ENCODE measurements at regions not wholly inside any gene's neighbourhood (a gene's known extent, or its start where the extent isn't known, plus 50 kb on each side); places are given as distances from the start of the nearest gene placed in this dataset.

DNA sequence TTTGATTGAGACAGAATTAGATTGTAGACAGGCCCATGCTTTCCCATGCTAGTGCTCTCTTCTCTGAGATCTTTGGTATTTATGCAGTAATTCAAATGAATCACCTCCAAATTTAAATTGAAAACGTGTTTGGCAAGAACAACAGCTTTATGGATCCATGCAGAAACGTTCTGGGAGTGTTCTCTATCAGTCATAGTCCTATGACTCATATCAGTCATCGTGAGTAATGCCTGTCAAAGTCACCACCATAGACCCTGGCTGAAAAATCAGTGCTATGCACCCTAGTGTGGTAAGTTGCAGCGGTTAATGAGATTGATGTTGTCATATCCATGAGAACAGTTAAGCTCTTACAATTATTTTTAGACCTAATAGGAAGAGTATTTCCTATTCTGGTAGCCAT, 90.1 kb upstream of the FOXG1 start:
- Mint-ChIP-seq H3K4me1 (no peaks in the 10 kb centered on the region), H3K4me3 (no peak overlapping the region), H3K27ac (no peak overlapping the region), H3K9me3 (no peaks in the 10 kb centered on the region), H3K36me3 (no peaks in the 10 kb centered on the region), H3K27me3 (no peaks in the 10 kb centered on the region)
- ATAC-seq (ENCODE audit: low read depth in 2 of 2) (no peak), DNase-seq (no peak)

DNA sequence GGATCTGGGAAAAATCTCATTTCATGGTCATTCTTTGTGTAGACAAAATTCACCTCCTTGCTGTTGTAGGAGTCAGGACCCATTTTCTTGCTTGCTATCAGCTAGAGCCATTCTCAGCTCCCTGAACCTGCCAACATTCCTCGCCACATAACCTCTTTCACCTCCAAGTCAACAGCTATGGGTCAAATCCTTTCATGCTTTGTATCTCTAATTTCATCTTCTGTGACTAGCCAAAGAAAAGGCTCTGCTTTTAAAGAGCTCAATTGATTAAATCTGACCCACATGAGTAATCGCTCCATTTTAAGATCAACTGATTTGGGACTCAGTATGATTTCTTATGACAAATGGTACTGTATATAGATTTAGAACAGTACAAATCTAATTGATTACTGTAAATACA, 89.2 kb upstream of the FOXG1 start:
- no peaks in the 10 kb centered on the region for H3K27me3 Mint-ChIP-seq
- H3K4me1 Mint-ChIP-seq, result no peaks in the 10 kb centered on the region
- H3K4me3 Mint-ChIP-seq, result no peak overlapping the region
- ATAC-seq (ENCODE audit: low read depth in 2 of 2), result no peak
- H3K27ac Mint-ChIP-seq, result no peak overlapping the region
- no peak for DNase-seq
- H3K9me3 Mint-ChIP-seq, result no peaks in the 10 kb centered on the region
- no peaks in the 10 kb centered on the region for H3K36me3 Mint-ChIP-seq

DNA sequence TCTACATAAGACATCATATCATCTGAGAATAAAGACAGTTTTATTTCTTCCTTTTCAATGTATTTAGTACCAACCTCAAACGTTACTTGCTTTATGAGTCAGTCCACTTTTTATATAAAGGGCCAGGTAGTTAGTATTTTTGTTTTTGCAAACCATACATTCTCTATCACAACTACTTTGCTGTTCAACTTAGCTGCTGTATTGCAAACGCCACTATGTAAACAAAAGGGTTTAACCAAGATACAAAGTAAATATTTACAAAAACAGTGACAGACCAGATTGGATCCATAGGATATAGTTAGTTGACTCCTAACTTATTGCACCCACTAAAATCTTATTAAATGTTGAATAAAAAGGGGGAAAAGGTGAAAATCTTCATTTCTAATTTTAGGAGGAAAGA, 87.7 kb upstream of the FOXG1 start:
- Mint-ChIP-seq H3K36me3 (no peaks in the 10 kb centered on the region), H3K27me3 (no peaks in the 10 kb centered on the region), H3K9me3 (peaks cover 0 to 2% (median 0%) of the 10 kb centered on the region in 7 donors), H3K4me1 (no peaks in the 10 kb centered on the region), H3K27ac (no peak overlapping the region), H3K4me3 (no peak overlapping the region)
- ATAC-seq (ENCODE audit: low read depth in 2 of 2) (no peak), DNase-seq (no peak)

DNA sequence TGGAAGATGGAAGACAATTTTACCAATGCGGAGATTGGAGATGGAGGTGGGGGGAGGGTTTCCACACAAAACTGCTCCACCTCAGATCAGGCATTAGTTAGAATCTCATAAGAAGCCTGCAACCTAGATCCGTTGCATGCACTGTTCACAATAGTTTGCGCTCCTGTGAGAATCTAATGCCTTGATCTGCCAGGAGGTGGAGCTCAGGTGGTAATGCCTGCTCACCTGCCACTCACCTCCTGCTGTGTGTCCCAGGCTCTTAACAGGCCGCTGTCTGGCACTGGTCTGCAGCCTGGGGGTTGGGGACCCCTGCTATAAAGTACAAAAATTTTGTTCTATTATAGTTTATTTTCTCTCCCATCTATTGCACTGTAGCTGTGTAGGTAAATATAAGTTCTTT, 84.9 kb upstream of the FOXG1 start:
- Mint-ChIP-seq H3K4me1 (no peaks in the 10 kb centered on the region), H3K36me3 (no peaks in the 10 kb centered on the region), H3K4me3 (no peak overlapping the region), H3K9me3 (peaks cover 0 to 8% (median 0%) of the 10 kb centered on the region in 7 donors), H3K27ac (no peak overlapping the region), H3K27me3 (no peaks in the 10 kb centered on the region)
- no peak for ATAC-seq (ENCODE audit: low read depth in 2 of 2)
- no peak for DNase-seq

DNA sequence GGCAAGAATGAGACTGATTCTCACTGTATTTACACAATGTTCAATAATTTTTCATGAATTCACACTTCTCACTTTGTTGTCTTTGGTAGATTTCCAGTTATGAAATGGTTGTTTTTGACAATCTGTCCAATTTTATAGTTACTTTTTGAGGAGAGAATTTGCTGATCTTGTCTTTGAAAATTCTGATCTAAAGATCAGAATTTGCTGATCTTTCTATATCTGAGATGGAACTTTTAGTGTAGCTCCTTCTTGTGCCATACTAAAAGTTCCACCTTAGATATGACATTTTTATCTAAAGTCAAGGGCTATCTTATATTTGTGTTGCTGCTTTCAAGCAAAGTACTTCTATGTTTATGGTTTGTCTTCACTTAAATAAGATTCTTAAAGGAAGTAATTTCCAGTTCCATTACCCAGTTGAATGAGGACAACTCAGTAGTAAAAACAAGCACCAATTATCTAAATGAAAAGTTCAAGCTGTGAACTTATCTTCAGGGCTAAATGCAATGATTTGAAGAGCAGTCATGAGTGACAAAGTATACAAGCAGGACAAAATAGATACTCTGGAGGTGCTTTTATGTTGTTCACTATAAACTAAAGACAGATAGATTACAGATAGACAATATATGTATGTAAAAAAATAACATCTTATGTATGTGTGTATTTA, 76.4 kb upstream of the FOXG1 start:
- Mint-ChIP-seq H3K4me1 (no peaks in the 10 kb centered on the region), H3K27ac (no peak overlapping the region), H3K36me3 (no peaks in the 10 kb centered on the region), H3K9me3 (peaks cover 0 to 5% (median 0%) of the 10 kb centered on the region in 7 donors), H3K27me3 (no peaks in the 10 kb centered on the region), H3K4me3 (no peak overlapping the region)
- DNase-seq (no peak), ATAC-seq (ENCODE audit: low read depth in 2 of 2) (no peak)

DNA sequence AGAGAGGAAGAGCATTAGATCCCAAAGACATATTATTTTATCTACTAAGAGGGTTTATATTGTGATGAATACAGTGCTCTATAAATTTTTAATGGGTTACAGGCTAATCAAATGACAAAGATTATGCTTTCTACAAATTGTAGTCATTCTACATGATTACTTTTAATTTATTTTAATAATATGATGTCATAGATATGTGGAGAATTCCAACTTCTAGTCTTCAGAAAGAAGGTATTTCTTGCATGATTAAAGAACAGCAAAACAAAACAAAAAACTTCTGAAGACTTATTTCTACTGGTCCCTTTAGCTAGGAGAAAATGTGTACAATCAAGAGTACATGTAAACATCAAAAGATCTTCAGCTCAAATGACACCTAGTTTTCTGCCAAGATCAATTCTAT, 71.5 kb upstream of the FOXG1 start:
- no peaks in the 10 kb centered on the region for H3K36me3 Mint-ChIP-seq
- H3K4me1 Mint-ChIP-seq, result no peaks in the 10 kb centered on the region
- no peak overlapping the region for H3K4me3 Mint-ChIP-seq
- no peak overlapping the region for H3K27ac Mint-ChIP-seq
- ATAC-seq (ENCODE audit: low read depth in 2 of 2), result no peak
- H3K9me3 Mint-ChIP-seq, result peaks cover 0 to 6% (median 0%) of the 10 kb centered on the region in 7 donors
- H3K27me3 Mint-ChIP-seq, result no peaks in the 10 kb centered on the region
- DNase-seq, result no peak

DNA sequence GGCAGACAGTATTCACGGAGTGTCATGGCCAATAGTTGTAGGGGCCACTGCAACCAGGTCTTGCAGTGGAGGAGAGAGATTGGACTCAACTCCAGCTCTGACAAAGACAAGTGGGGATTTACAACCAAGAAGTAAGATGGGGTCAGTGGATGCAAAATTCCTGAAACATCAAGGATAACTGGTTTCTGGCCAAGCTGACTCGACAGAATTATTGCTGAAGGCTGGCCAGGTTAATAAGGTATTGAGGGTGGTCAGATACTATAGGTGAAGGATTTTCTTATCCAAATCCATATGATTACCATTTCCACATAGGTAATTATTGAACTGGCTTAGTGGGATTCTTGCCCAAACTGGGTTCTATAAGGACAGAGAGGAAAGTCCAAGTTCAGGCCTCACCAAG, 64.9 kb upstream of the FOXG1 start:
- no peak overlapping the region for H3K4me3 Mint-ChIP-seq
- H3K36me3 Mint-ChIP-seq, result no peaks in the 10 kb centered on the region
- H3K9me3 Mint-ChIP-seq, result peaks cover 0 to 8% (median 0%) of the 10 kb centered on the region in 7 donors
- no peaks in the 10 kb centered on the region for H3K4me1 Mint-ChIP-seq
- no peak overlapping the region for H3K27ac Mint-ChIP-seq
- no peaks in the 10 kb centered on the region for H3K27me3 Mint-ChIP-seq
- no peak for ATAC-seq (ENCODE audit: low read depth in 2 of 2)
- DNase-seq, result no peak

DNA sequence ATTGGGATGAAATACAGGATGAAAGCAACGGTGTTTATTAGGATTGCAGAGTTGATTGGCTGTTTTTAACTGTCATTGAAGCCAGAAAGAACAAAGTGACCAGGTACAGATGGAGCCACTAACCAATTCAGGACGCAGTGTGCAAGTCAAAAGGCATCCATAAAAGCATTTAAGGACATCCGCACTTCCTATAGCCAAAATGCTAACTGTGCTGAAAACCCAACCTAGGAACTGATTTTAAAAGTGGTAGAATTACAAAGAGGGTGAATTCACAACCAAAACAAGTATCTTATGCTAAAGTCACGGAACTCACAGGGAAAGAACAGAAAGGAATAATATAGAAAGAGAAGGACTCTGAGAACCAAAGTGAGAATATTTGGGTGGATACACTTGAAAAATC, 63.1 kb upstream of the FOXG1 start:
- no peak overlapping the region for H3K4me3 Mint-ChIP-seq
- ATAC-seq (ENCODE audit: low read depth in 2 of 2), result no peak
- H3K27me3 Mint-ChIP-seq, result no peaks in the 10 kb centered on the region

DNA sequence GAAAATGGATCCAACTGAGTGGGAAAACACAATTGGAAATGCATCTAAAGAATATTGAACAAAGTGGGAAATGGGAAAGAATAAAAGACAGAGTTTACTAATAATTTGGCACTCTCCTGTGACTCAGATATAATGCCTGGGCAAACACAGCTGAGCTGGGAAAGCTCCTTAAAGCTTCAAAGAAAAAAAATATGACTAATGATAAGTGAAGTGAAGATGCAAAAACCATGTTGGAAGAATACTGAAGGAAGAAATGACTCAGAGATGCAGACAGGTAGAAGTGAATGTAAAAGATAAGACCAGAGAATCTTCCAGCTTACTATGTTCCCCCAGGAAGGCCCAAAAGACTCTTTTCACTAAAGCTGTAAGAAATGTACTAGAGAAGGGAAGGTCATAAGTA, 62.4 kb upstream of the FOXG1 start:
- DNase-seq (no peak), ATAC-seq (ENCODE audit: low read depth in 2 of 2) (no peak)
- H3K4me1 Mint-ChIP-seq, result no peaks in the 10 kb centered on the region
- H3K27me3 Mint-ChIP-seq, result no peaks in the 10 kb centered on the region
- no peaks in the 10 kb centered on the region for H3K36me3 Mint-ChIP-seq
- H3K9me3 Mint-ChIP-seq, result peaks cover 0 to 12% (median 0%) of the 10 kb centered on the region in 7 donors
- no peak overlapping the region for H3K27ac Mint-ChIP-seq
- no peak overlapping the region for H3K4me3 Mint-ChIP-seq

More for the DNA sequence above, 63.1 kb upstream of the FOXG1 start:
- H3K27ac Mint-ChIP-seq, result no peak overlapping the region
- DNase-seq, result no peak
- H3K4me1 Mint-ChIP-seq, result no peaks in the 10 kb centered on the region
- peaks cover 0 to 12% (median 0%) of the 10 kb centered on the region in 7 donors for H3K9me3 Mint-ChIP-seq
- no peaks in the 10 kb centered on the region for H3K36me3 Mint-ChIP-seq

DNA sequence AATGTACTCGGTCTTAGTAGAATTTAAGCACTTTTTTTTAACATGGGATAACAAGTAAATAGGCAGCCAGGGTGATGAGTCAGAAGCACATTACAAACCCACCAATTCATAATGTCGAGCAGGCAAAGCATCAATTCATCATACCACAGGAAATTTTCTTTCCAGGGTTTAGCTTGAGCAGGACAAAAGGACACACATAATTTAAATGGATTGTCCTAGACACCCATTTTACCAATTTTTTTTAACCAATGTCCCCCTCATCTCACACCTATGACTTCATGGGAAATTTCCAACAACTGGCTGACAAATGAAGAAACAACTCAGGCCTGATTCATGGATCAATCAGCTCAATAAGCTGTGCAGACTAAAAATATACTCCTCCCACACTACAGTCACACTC, 58.8 kb upstream of the FOXG1 start:
- H3K36me3 Mint-ChIP-seq, result no peaks in the 10 kb centered on the region
- no peak overlapping the region for H3K4me3 Mint-ChIP-seq
- H3K27me3 Mint-ChIP-seq, result no peaks in the 10 kb centered on the region
- DNase-seq (no peak), ATAC-seq (ENCODE audit: low read depth in 2 of 2) (no peak)
- H3K27ac Mint-ChIP-seq, result no peak overlapping the region
- H3K9me3 Mint-ChIP-seq, result peaks cover 0 to 10% (median 4%) of the 10 kb centered on the region in 7 donors
- H3K4me1 Mint-ChIP-seq, result no peaks in the 10 kb centered on the region

DNA sequence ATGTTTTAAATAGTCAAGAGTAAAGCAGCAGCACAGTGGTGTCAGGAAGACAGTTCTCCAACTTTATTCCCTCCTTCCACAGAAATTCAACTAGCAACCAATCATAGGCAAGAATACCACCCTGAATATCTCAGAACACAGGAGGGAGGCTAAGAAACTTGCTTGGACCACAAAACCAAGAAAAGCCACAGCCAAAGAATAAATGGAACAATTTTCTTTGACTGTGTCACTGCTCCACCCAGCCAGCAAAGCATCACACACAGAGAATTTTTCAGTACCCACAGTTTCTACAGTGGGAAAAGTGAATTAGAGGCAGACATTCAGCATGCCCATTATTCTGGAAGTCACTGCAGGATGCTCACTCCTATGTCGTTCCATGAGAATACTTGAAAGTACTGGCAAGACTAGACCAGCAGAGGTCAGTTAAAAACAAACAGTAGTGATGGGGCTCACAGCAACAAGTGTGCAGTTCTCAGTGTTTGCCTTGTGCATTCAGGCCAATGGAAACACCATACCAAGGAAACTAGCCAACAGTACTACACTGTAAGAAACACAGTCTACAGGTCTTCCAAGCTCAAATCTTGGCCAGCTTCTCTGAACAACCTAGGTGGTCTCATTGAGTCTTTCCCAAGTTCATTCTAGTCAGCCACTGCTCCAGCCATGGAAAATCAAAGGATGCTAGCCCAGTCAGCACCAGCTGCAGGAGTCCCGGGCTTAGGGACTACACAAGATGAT, 56.8 kb upstream of the FOXG1 start:
- no peaks in the 10 kb centered on the region for H3K4me1 Mint-ChIP-seq
- DNase-seq (no peak), ATAC-seq (ENCODE audit: low read depth in 2 of 2) (no peak)
- no peaks in the 10 kb centered on the region for H3K36me3 Mint-ChIP-seq
- peaks cover 0 to 14% (median 4%) of the 10 kb centered on the region in 7 donors for H3K9me3 Mint-ChIP-seq
- H3K4me3 Mint-ChIP-seq, result no peak overlapping the region
- no peaks in the 10 kb centered on the region for H3K27me3 Mint-ChIP-seq
- H3K27ac Mint-ChIP-seq, result no peak overlapping the region

Measured in naive B cell (primary cell).